ENCODE measurements at regions not wholly inside any gene's neighbourhood (a gene's known extent, or its start where the extent isn't known, plus 50 kb on each side); places are given as distances from the start of the nearest gene placed in this dataset.
"Not testable (repeated sequence)": the region's sequence is repeated elsewhere in the genome, so short reads cannot be mapped to it uniquely, and the experiment has no call there.

DNA sequence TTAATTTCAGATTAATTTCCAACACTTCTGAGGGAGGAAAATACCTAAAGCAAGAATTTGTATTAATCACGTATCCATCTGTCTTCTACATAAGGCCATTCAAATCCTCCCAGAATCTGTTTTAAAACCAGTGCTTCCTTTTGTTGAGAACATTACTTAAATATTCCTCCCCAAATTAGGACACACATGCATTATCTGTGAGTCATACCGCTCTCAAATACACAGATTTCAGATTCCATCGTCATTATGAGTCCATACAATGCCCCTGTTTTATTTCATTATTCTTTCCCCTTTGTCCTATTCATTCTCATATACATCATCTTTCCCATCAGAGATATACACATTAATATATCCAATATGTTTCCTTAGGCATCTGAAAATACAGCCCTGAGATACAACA is 57.3 kb upstream of the PRSS12 start:
- no peak for DNase-seq (ENCODE audit: low read depth)
- no peak overlapping the region for H3K4me3 ChIP-seq (ENCODE audit: low read depth, low read length)
- TF ChIP-seq, protein P1, sequence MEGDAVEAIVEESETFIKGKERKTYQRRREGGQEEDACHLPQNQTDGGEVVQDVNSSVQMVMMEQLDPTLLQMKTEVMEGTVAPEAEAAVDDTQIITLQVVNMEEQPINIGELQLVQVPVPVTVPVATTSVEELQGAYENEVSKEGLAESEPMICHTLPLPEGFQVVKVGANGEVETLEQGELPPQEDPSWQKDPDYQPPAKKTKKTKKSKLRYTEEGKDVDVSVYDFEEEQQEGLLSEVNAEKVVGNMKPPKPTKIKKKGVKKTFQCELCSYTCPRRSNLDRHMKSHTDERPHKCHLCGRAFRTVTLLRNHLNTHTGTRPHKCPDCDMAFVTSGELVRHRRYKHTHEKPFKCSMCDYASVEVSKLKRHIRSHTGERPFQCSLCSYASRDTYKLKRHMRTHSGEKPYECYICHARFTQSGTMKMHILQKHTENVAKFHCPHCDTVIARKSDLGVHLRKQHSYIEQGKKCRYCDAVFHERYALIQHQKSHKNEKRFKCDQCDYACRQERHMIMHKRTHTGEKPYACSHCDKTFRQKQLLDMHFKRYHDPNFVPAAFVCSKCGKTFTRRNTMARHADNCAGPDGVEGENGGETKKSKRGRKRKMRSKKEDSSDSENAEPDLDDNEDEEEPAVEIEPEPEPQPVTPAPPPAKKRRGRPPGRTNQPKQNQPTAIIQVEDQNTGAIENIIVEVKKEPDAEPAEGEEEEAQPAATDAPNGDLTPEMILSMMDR (IDR thresholded peaks at IDR 0.05; ENCODE audit: low read depth, low read length, missing control alignments): no peak

DNA sequence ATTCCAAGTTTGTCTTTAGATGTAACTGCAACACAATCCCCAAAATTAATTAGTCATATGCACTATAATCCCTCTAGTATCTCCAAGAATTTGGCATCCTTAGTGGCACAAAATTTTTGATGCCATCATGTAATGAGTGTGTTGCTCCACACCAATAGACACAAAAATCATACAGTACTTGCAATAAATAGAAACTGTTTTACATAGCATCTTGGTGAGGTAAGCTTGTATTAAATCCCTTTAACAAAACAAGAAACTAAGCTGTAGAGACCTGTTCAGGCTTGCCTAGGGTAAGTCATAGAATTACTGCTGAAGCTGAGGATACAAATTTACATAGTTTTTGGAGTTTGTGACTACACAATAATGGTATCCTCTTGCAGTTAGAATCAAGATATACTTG is 64.5 kb upstream of the PRSS12 start:
- no peak overlapping the region for H3K4me3 ChIP-seq (ENCODE audit: low read depth, low read length)
- no peak for DNase-seq (ENCODE audit: low read depth)
- TF ChIP-seq, protein P1 (IDR thresholded peaks at IDR 0.05; ENCODE audit: low read depth, low read length, missing control alignments): no peak

DNA sequence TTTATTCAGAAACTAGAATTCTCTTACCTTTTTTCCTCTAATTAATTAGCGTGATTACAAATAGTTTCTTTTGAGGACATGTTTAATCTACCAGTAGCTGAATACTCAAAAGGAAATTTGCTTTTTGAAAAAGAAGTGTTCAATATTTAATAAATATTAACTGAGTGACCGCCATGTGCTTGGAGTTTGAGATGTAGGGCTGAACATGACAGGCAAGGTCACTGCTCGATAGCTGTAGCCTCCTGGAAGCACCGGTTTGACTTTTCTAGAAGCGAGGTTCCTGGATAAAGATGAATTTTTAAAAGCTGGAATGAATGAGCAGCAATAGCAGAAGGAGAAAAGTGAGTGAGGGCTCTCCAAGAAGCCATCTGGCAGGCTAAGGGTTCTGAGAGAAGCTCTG is 65.0 kb upstream of the PRSS12 start:
- not testable (repeated sequence) for H3K4me3 ChIP-seq (ENCODE audit: low read depth, low read length); DNase-seq (ENCODE audit: low read depth)

DNA sequence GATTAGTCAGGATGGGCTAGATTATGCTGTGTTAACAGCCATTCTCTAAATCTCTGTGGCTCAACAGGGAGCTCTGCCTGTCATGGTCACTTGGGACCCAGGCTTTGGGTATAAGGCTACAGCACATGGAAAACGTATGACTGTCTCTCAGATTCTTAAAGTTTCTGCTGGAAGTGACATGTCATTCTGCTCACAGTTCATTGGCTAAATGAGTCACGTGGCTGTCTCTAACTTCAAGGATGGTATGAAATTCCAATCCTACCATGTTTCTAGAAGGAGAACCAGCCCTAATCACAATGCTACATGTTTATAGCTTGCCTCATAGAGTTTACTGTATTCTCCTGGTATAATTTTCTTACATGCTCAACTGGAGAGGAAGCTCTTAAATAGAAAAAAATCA is 65.6 kb upstream of the PRSS12 start:
- H3K4me3 ChIP-seq (ENCODE audit: low read depth, low read length); DNase-seq (ENCODE audit: low read depth): not testable (repeated sequence)

DNA sequence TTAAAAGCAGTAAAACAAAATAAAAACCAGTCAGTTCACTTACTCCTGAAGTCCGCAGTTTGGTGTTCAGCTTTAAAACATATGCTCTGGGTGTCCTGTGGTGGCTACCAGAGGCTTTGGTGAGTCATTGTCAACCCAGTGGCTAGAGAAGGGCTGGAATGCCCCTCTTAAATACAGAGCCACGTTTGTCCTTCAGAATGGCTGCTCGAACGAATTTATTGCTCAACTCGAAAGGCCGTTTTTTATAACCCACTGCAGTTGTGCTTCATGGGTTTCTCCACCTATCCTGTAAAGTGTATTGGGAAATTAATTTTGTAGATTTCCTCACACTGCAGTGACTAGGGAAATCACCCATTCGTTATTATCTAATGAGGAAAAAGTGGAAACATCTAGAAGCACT is 66.8 kb upstream of the PRSS12 start:
- not testable (repeated sequence) for H3K4me3 ChIP-seq (ENCODE audit: low read depth, low read length); DNase-seq (ENCODE audit: low read depth)

DNA sequence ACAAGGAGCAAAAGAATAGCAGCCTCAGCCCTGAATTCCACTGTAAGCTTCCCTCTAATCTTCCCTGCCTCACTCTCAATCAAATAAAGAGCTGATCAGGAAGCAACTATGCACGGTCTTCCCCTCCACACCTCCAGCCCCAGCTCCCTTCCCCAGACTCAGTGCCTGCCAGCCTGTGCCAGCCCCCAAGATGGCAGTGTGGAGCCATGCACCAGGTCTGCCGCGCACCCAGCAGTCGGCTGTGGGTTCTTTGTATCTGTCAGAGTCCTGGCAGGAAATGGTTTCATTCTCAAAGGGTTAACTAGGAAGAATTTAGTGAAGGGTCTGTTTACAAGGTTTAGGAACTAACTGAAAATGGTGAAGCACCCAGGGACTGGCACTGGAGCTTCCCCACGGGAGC is 71.3 kb upstream of the PRSS12 start:
- TF ChIP-seq, protein P1 (IDR thresholded peaks at IDR 0.05; ENCODE audit: low read depth, low read length, missing control alignments): peak; percentile 43
- DNase-seq (ENCODE audit: low read depth); H3K4me3 ChIP-seq (ENCODE audit: low read depth, low read length): not testable (repeated sequence)

DNA sequence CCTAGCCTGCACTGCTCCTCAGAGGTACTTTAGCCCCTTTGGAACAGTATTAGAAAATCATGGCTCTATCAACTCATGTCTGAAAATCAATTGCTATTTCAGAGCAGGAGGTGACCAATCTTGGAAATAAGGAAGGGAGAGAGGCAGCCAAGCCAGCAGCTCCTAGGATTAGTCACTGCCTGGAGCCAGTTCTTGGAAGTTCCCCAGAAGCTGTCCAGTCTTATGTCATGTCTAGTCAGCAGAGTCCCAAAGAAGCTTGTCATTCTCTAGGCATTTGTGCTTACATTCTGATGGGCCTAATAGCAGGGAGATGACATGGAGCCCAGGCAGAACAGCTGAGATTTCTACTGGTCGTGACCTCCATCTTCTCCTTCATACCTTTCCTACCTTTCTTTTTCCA is 76.1 kb upstream of the PRSS12 start:
- not testable (repeated sequence) for H3K4me3 ChIP-seq (ENCODE audit: low read depth, low read length)

DNA sequence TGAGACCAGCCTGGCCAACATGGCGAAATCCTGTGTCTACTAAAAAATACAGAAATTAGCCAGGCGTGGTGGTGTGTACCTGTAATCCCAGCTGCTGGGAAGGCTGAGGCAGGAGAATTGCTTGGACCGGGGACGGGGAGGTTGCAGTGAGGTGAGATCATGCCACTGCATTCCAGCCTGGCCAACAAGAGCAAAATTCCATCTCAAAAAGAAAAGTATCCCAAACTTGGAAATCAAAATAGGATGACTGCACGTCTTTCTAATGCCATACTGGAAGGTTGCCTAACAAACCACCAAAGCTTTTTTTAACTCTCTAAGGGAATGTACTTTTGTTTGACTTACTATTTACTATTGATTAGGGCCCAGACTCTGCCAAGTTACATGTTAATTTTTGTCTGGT is 79.6 kb upstream of the PRSS12 start:
- DNase-seq (ENCODE audit: low read depth); H3K4me3 ChIP-seq (ENCODE audit: low read depth, low read length): not testable (repeated sequence)

More for the DNA sequence above, 76.1 kb upstream of the PRSS12 start:
- not testable (repeated sequence) for DNase-seq (ENCODE audit: low read depth)

DNA sequence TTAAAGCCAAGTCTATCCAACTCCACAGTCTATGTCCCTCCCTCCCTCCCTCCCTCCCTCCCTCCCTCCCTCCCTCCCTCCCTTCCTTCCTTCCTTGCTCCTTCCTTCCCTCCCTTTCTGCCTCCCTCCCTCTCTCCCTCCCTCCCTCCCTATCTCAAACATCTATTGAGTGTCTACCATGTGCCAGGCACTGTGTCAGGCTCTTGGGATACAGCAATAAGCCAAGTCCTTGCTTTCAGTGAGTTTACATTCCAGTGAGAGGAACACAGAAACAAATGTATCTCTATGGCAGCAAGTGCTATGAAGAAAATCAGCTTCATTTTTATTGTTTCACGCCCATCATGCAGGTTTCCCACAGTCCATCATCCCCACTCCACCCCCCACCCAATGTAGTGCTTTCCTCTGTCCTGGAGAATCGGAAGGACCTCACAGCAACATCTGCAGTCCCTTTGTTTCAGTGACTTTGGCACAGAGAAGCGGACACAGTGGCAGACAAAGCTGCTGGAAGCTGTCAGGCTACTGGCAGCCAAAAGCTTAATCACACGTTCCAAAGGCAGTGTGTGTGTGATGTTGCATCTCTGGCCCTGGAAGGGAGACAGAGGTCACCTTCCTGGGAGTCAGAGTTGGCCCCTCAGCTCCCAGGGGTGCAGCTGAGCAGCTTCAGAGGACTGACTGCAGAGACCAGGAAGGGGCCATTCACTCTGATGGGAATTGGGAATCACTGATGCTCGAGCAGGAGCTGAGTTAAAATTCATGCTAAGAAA is 81.0 kb upstream of the PRSS12 start:
- not testable (repeated sequence) for H3K4me3 ChIP-seq (ENCODE audit: low read depth, low read length); DNase-seq (ENCODE audit: low read depth)

DNA sequence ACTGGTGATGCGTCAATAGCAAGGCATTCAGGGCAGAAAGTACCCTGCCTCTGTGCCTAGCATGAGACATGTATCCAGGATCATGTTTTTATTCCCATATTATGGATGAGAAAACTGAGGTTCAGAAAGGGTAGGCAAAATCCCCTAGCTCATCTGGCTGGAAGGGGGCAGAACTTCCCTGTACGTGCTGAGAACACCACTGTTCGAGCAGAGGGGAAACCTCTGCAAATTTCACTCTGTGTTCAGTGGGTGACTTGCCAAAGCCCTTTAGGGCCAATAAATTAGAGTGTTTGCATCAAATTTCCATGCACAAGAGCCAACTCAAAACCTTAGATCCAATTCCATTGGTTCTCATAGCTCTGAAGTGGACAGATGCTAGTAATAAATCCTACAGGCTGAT is 82.6 kb upstream of the PRSS12 start:
- not testable (repeated sequence) for DNase-seq (ENCODE audit: low read depth); H3K4me3 ChIP-seq (ENCODE audit: low read depth, low read length)

DNA sequence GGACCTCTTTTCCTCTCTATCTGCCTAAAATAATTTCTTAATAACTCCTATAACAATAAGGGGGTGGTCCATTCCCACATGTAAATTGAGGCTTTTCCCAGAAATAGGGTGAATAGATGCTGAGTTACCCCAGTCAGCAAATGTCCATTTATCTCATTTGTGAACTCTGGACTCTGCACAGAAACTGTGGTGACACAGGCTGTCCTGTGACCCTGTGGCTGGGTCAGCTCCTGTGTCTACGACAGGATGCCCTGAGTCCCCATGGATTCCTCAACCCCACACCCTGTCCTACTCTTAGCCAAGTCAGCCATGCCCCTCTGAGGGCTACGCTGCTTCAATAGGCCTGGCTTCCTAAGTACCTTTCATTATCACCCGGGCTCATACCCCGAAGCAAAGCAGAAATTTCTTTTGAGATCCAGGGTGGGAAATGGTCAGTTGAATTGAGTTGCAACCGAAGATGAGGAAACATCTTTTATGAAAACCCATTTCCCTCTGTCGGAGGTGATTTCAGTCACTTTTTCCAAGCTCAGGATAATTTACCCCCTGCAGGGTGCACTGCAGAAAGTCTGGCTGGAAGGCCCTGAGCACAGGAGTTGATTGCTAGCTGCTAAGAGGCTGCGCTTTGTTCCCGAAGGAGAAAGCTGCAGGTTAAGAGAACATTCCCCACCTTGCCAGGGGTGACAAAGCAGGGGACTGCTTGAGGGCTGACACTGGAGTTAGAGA is 89.5 kb upstream of the PRSS12 start:
- H3K4me3 ChIP-seq (ENCODE audit: low read depth, low read length); DNase-seq (ENCODE audit: low read depth): not testable (repeated sequence)

DNA sequence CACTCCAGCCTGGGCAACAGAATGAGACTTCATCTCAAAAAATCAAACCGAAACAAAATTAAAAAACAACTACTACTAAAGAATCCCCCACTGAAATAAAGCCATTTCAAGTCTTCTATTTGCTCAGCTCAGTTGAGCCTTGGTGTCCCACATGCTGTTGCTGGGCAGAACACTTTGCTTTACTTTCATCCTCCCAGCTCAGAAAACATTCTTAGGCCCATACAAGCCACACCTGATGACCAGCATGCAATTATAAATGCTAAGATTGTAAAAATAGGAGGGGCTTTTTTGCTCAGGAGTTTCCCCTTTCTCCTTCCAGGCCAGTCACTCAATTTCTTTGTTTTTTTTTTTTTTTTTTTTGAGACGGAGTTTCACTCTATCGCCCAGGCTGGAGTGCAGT is 94.6 kb upstream of the PRSS12 start:
- H3K4me3 ChIP-seq (ENCODE audit: low read depth, low read length); DNase-seq (ENCODE audit: low read depth): not testable (repeated sequence)

DNA sequence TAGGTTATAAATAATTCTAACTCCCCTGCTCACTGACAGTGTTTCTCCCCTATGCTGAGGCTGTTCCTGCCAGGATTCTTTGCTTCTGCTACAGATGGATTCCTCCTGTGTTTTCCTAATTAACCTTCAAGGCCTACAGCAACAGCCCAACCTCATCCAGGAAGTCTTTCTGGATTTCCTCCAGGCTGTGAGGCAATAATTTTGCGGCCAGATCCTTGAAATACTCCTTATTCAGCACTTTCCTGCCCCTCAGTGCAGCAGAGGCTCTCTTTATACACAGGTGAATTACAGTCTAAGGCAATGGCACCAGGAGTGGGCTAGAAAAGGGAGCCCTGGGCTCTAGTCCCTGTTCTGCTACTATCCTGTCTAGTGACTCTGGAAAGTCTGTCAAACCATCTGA is 102.1 kb upstream of the PRSS12 start:
- not testable (repeated sequence) for H3K4me3 ChIP-seq (ENCODE audit: low read depth, low read length); DNase-seq (ENCODE audit: low read depth)

DNA sequence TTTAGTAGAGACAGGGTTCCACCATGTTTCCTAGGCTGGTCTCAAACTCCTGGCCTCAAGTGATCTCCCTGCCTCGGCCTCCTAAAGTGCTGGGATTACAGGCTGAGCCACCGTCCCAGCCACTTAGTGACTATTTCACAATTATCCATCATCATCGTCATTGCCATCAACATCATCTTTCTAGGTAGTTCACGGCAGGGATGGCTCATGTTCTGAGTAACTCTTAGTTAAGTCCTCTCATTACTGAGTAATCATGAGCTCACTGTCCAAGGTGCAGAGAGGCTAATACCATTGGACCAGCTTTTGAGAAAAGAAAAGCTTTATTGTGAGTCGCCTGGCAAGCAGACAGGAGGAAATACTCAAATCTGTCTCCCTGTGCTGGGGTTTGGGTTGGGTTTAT is 108.6 kb upstream of the PRSS12 start:
- not testable (repeated sequence) for H3K4me3 ChIP-seq (ENCODE audit: low read depth, low read length); DNase-seq (ENCODE audit: low read depth)

DNA sequence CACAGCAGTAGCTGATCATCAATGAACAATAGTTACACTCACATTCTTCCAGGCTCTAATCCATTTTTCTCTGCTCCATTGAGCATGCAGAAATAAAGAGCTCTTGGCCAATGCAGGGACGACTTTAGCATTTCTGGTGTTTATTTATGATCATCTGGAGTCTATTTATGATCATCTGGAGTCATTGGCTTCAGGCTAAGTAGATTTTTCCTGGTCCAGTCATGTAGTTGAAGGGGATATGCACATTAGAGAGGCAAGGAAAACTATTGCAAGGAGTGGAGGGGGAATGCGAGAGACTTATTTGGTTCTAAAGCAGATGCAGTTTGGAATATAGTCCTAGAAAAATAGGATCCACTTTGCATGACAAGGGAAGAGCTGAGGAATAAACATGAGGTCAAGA is 113.0 kb upstream of the PRSS12 start:
- not testable (repeated sequence) for H3K4me3 ChIP-seq (ENCODE audit: low read depth, low read length); DNase-seq (ENCODE audit: low read depth)

All from GM12864 (cell line).